GM12892 (cell line): ENCODE measurements at regions not wholly inside any gene's neighbourhood (a gene's known extent, or its start where the extent isn't known, plus 50 kb on each side); places are given as distances from the start of the nearest gene placed in this dataset.

Experiments
- POLR2A ChIP-seq: IDR thresholded peaks from 2 replicates; pipeline ENCODE4 v1.6.1; 2011; ENCODE audit warnings: low read depth, low read length, control low read depth
- POLR2AphosphoS5 ChIP-seq: IDR thresholded peaks from 2 replicates; pipeline ENCODE4 v1.6.1; 2011; ENCODE audit warnings: low read depth, low read length, control low read depth
- TAF1 ChIP-seq: IDR thresholded peaks from 2 replicates; pipeline ENCODE4 v1.6.1; 2011; ENCODE audit warnings: low read depth, mild to moderate bottlenecking, control low read depth, low read length, borderline replicate concordance

- TF ChIP-seq TAF1: no peak
- TF ChIP-seq POLR2A: no peak
- no peak for TF ChIP-seq POLR2AphosphoS5
These were observed 247.8 kb downstream of the BUB3 start for GRCh38 chr10:123402021-123402420.
